ENCODE measurements at regions not wholly inside any gene's neighbourhood (a gene's known extent, or its start where the extent isn't known, plus 50 kb on each side); places are given as distances from the start of the nearest gene placed in this dataset.
"Not testable (repeated sequence)": the region's sequence is repeated elsewhere in the genome, so short reads cannot be mapped to it uniquely, and the experiment has no call there.

DNA sequence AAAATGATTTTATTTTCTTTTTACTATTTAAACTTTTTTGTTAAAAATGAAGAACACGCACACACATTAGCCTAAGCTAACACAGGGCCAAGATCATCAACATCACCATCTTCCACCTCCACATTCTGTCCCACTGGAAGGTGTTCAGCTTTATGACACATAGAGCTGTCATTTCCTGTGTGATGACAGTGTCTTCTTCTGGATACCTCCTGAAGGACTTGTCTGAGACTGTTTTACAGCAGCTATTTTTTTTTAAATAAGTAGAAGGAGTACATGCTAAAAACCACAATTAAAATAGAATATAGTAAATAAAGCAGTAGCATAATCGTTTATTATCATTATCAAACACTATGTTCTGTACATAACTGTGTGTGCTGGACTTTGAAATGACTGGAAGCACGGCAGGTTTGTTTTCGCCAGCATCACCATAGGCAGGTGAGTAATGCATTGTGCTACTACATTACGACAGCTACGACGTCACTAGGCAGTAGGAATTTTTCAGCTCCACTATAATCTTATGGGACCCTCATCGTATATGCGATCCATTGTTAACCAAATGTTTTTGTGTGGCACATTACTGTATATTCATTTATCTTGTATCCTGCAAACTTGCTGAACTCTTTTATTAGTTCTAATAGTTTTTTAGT, 72.8 kb downstream of the KLF15 start:
- POLR2A ChIA-PET = no interaction called here
- CTCF ChIA-PET = interaction anchor here (0.5 to 2.0 kb wide), 6 partner anchors 20 to 1773 kb away, joined by 3 to 5 read pairs (median 4); no protein-coding TSS in a partner anchor
- no peak overlapping the region for H3K27ac ChIP-seq (ENCODE audit: low read depth in 2 of 2, low read length in 1 of 2)

DNA sequence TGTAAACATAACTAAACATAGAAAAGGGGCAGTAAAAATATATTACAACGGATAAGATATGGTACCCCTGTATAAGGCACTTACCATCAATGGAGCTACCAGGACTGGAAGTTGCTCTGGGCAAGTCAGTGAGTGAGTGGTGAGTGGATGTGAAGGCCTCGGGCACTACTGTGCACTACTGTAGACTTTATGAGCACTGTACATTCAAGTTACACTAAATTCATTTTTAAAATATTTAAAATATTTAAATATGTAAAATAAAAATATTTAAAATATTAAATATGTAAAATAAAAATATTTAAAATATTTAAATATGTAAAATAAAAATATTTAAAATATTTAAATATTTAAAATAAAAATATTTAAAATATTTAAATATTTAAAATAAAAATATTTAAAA, 73.6 kb downstream of the KLF15 start:
- H3K79me2 ChIP-seq (ENCODE audit: insufficient read depth); H3K4me3 ChIP-seq (ENCODE audit: low read depth in 2 of 2, low read length in 1 of 2); H3K9me2 ChIP-seq; H3K4me1 ChIP-seq (ENCODE audit: control insufficient read depth in 1 of 2, insufficient read depth in 2 of 2, low read depth in 1 of 2, low read length in 1 of 2); H4K20me1 ChIP-seq (ENCODE audit: insufficient read depth); H2AFZ ChIP-seq (ENCODE audit: low read depth); H3K36me3 ChIP-seq (replicated peaks in 1 of 2; ENCODE audit: control insufficient read depth in 1 of 2, insufficient read depth in 2 of 2, low read length in 1 of 2); H3K9ac ChIP-seq; H3F3A ChIP-seq (replicated peaks; ENCODE audit: insufficient read depth); H3K4me2 ChIP-seq; H3K27ac ChIP-seq (ENCODE audit: low read depth in 2 of 2, low read length in 1 of 2); DNase-seq; H3K27me3 ChIP-seq (ENCODE audit: insufficient read depth); H3K9me3 ChIP-seq; POLR2A ChIA-PET: not testable (repeated sequence)
- CTCF ChIA-PET = interaction anchor here (0.6 to 2.0 kb wide), 3 partner anchors 31 to 54 kb away, joined by 3 to 4 read pairs (median 3); no protein-coding TSS in a partner anchor
- 74% methylated on average over 2 of the region's 2 CpGs for WGBS (ENCODE audit: low lambda C conversion rate)

More for the DNA sequence above, 72.8 kb downstream of the KLF15 start:
- DNase-seq = no peak
- no peak for TF ChIP-seq TAF1 (IDR thresholded peaks at IDR 0.05; ENCODE audit: borderline replicate concordance, low read depth, low read length)
- TF ChIP-seq ELF1 (IDR thresholded peaks at IDR 0.05) = no peak
- TF ChIP-seq GABPA (IDR thresholded peaks at IDR 0.05; ENCODE audit: low read depth) = no peak
- TF ChIP-seq, protein P1, sequence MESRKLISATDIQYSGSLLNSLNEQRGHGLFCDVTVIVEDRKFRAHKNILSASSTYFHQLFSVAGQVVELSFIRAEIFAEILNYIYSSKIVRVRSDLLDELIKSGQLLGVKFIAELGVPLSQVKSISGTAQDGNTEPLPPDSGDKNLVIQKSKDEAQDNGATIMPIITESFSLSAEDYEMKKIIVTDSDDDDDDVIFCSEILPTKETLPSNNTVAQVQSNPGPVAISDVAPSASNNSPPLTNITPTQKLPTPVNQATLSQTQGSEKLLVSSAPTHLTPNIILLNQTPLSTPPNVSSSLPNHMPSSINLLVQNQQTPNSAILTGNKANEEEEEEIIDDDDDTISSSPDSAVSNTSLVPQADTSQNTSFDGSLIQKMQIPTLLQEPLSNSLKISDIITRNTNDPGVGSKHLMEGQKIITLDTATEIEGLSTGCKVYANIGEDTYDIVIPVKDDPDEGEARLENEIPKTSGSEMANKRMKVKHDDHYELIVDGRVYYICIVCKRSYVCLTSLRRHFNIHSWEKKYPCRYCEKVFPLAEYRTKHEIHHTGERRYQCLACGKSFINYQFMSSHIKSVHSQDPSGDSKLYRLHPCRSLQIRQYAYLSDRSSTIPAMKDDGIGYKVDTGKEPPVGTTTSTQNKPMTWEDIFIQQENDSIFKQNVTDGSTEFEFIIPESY (IDR thresholded peaks at IDR 0.05; ENCODE audit: borderline replicate concordance, low read depth) = no peak
- no peak for TF ChIP-seq RFX5 (IDR thresholded peaks at IDR 0.05; ENCODE audit: low read length)
- TF ChIP-seq CHD2 (IDR thresholded peaks at IDR 0.05; ENCODE audit: low read length, partially characterized antibody) = no peak
- no peak for TF ChIP-seq POLR2AphosphoS5 (IDR thresholded peaks at IDR 0.05; ENCODE audit: low read depth, low read length)
- TF ChIP-seq FOXJ3 (CRISPR knock-in tag; IDR thresholded peaks at IDR 0.05) = no peak
- TF ChIP-seq, protein P2, sequence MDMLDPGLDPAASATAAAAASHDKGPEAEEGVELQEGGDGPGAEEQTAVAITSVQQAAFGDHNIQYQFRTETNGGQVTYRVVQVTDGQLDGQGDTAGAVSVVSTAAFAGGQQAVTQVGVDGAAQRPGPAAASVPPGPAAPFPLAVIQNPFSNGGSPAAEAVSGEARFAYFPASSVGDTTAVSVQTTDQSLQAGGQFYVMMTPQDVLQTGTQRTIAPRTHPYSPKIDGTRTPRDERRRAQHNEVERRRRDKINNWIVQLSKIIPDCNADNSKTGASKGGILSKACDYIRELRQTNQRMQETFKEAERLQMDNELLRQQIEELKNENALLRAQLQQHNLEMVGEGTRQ (IDR thresholded peaks at IDR 0.05; ENCODE audit: borderline replicate concordance, low read depth, low read length) = no peak
- no peak for TF ChIP-seq NRF1 (IDR thresholded peaks at IDR 0.05; ENCODE audit: low read depth, low read length)
- TF ChIP-seq SIN3A (IDR thresholded peaks at IDR 0.05; ENCODE audit: borderline replicate concordance, low read depth, low read length) = no peak
- TF ChIP-seq FOSL2 (IDR thresholded peaks at IDR 0.05; ENCODE audit: borderline replicate concordance, low read depth) = no peak
- 62% methylated on average over 9 of the region's 9 CpGs for WGBS (ENCODE audit: low lambda C conversion rate)
- Histone ChIP-seq H3F3A (replicated peaks; ENCODE audit: insufficient read depth) (no peaks in the 10 kb centered on the region), H3K4me3 (ENCODE audit: low read depth in 2 of 2, low read length in 1 of 2) (no peak overlapping the region), H4K20me1 (ENCODE audit: insufficient read depth) (no peaks in the 10 kb centered on the region), H3K9me3 (no peaks in the 10 kb centered on the region), H3K79me2 (ENCODE audit: insufficient read depth) (no peaks in the 10 kb centered on the region), H3K4me1 (ENCODE audit: control insufficient read depth in 1 of 2, insufficient read depth in 2 of 2, low read depth in 1 of 2, low read length in 1 of 2) (peaks cover 0 to 6% of the 10 kb centered on the region in 2 experiments; a peak in 2 of 4 replicates), H2AFZ (ENCODE audit: low read depth) (no peak overlapping the region), H3K36me3 (replicated peaks in 1 of 2; ENCODE audit: control insufficient read depth in 1 of 2, insufficient read depth in 2 of 2, low read length in 1 of 2) (no peaks in the 10 kb centered on the region), H3K4me2 (no peak overlapping the region), H3K9ac (no peak overlapping the region), H3K27me3 (ENCODE audit: insufficient read depth) (no peaks in the 10 kb centered on the region; the same call in 1 of the 2 replicates), H3K9me2 (no peaks in the 10 kb centered on the region)

All from SK-N-SH (cell line).